Central memory CD8-positive, alpha-beta T cell (primary cell): ENCODE measurements at regions not wholly inside any gene's neighbourhood (a gene's known extent, or its start where the extent isn't known, plus 50 kb on each side); places are given as distances from the start of the nearest gene placed in this dataset.
"Not testable (repeated sequence)": the region's sequence is repeated elsewhere in the genome, so short reads cannot be mapped to it uniquely, and the experiment has no call there.

Source experiments
- ATAC-seq: fragments of 150-1000 bp; cut with Tn5 transposase; replicated peaks from 2 replicates; pipeline ENCODE4 v1.10.0; 2022; ENCODE audit warnings: mild to moderate bottlenecking, moderate FRiP score, moderate number of reproducible peaks; ENCODE audit not compliant: poor library complexity, severe bottlenecking; ENCODE audit errors: extremely low read depth
- DNase-seq, 2 donors: peaks; one replicate each; pipeline ENCODE4 v3.0.0; 2021; ENCODE audit warnings: low spot score in 2 of 2
- H3K27ac Mint-ChIP-seq: one replicate; pipeline ENCODE4 v1.8.0; 2022; ENCODE audit warnings: low read depth, mild to moderate bottlenecking, moderate library complexity, mixed read lengths
- H3K27me3 Mint-ChIP-seq: one replicate; pipeline ENCODE4 v1.8.0; 2022; ENCODE audit warnings: mixed read lengths
- H3K36me3 Mint-ChIP-seq: one replicate; pipeline ENCODE4 v1.8.0; 2022; ENCODE audit warnings: mild to moderate bottlenecking, moderate library complexity, mixed read lengths; ENCODE audit not compliant: insufficient read depth
- H3K4me1 Mint-ChIP-seq: one replicate; pipeline ENCODE4 v1.8.0; 2022; ENCODE audit warnings: mixed read lengths
- H3K4me3 Mint-ChIP-seq: one replicate; pipeline ENCODE4 v1.8.0; 2022; ENCODE audit warnings: mild to moderate bottlenecking, moderate library complexity, mixed read lengths
- H3K9me3 Mint-ChIP-seq: one replicate; pipeline ENCODE4 v1.8.0; 2022; ENCODE audit warnings: mixed read lengths

DNA sequence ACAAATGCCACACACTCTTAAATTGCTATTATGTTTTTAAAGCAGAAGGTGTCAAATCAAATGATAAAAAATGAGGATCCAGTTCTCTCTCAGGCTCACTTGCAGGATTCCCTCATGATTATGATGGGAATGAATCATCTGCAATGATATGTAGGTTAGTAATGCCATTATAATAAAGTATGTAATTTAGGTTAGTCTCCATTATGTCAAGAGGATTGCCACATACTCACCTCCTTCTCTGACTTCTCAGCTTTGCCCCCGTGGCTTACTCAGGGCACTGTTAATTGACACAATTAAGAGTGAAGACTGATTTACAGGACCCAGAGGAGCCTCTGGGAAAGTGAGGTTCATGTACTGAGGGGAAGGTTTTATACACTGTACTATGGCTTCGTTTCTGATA lies 591.7 kb upstream of the NRSN1 start:
- Mint-ChIP-seq H3K4me3 (no peak overlapping the region), H3K4me1 (no peaks in the 10 kb centered on the region), H3K27me3 (no peaks in the 10 kb centered on the region), H3K27ac (no peak overlapping the region), H3K36me3 (no peaks in the 10 kb centered on the region), H3K9me3 (peaks cover 9% of the 10 kb centered on the region)
- DNase-seq (no peak), ATAC-seq (no peak)

DNA sequence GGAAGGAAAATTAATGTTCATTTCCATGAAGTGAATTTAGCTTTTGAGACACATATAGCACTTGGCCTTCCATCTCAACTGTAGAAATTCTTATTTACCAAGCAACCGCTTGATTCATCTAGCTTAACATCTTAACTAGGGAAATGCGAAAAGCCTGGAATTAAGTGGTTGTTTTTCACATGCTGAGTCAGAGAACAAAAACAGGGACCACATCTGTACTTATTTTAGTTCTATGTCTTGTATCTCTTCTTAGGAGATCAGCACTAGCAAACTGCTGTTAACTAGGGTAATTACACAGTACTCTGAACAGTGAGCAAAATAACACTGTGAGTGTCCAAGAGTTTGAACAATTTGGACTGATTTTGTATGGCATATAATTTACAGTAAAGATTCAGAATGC lies 590.9 kb upstream of the NRSN1 start:
- H3K4me3 Mint-ChIP-seq = no peak overlapping the region
- H3K36me3 Mint-ChIP-seq = no peaks in the 10 kb centered on the region
- ATAC-seq (no peak), DNase-seq (no peak)
- H3K9me3 Mint-ChIP-seq = peaks cover 12% of the 10 kb centered on the region
- no peak overlapping the region for H3K27ac Mint-ChIP-seq
- H3K4me1 Mint-ChIP-seq = no peaks in the 10 kb centered on the region
- H3K27me3 Mint-ChIP-seq = no peaks in the 10 kb centered on the region

DNA sequence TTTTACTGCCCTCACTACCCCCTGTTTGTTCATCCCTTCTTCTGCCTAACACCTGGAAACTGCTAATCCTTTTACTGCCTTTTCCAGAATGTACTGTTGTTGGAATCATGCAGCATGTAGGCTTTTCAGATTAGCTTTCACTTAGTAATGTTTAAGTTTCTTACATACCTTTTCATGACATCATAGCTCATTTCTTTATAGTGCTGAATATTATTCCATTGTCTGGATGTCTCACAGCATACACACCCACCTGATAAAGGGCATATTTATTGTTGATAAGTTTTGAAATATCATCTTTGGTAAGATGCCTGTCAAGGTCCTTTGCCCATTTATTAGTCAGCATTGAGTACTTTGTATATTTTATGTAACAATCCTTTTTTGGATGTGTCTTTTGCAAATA lies 588.2 kb upstream of the NRSN1 start:
- H3K27me3 Mint-ChIP-seq = no peaks in the 10 kb centered on the region
- ATAC-seq (no peak), DNase-seq (no peak)
- H3K4me3 Mint-ChIP-seq = no peak overlapping the region
- peaks cover 14% of the 10 kb centered on the region for H3K9me3 Mint-ChIP-seq
- H3K4me1 Mint-ChIP-seq = no peaks in the 10 kb centered on the region
- H3K27ac Mint-ChIP-seq = no peak overlapping the region
- no peaks in the 10 kb centered on the region for H3K36me3 Mint-ChIP-seq

DNA sequence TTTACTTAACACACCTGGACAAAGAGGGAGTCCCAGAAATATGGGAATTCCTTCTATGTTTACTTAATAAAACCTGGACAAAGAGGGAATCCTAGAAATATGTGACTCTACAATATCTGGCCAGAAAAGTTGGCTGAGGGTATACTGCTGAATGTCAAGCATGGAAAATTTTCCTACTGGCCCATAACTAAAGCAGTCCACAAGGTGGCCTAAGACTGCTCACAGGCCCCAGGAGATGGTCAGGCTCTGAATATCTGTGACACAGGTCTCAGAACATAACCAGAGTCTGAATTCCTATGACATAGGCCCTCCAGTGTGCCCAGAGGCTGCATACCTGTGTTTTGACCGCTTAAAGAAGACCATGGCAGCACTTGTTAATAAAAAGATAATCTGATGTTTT lies 578.2 kb upstream of the NRSN1 start:
- Mint-ChIP-seq H3K27ac (no peak overlapping the region), H3K36me3 (no peaks in the 10 kb centered on the region), H3K9me3 (peaks cover 27% of the 10 kb centered on the region), H3K27me3 (no peaks in the 10 kb centered on the region), H3K4me3 (no peak overlapping the region), H3K4me1 (no peaks in the 10 kb centered on the region)
- DNase-seq (no peak), ATAC-seq (no peak)

DNA sequence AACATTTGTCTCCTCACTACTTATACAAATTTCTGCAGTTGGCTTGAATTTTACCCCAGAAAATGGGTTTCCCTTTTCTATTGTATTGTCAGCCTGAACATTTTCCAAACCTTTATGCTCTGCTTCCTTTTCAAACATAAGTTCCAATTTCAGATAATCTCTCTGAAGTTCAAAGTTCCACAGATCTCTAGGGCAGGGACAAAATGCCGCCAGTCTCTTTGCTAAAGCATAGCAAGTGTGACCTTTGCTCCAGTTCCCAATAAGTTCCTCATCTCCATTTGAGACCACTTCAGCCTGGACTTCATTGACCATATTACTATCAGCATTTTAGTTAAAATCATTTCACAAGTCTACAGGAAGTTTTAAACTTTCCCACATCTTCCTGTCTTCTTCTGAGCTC lies 571.1 kb upstream of the NRSN1 start:
- H3K36me3 Mint-ChIP-seq, H3K9me3 Mint-ChIP-seq, H3K4me3 Mint-ChIP-seq, H3K4me1 Mint-ChIP-seq, ATAC-seq, DNase-seq, H3K27ac Mint-ChIP-seq, H3K27me3 Mint-ChIP-seq: not testable (repeated sequence)

DNA sequence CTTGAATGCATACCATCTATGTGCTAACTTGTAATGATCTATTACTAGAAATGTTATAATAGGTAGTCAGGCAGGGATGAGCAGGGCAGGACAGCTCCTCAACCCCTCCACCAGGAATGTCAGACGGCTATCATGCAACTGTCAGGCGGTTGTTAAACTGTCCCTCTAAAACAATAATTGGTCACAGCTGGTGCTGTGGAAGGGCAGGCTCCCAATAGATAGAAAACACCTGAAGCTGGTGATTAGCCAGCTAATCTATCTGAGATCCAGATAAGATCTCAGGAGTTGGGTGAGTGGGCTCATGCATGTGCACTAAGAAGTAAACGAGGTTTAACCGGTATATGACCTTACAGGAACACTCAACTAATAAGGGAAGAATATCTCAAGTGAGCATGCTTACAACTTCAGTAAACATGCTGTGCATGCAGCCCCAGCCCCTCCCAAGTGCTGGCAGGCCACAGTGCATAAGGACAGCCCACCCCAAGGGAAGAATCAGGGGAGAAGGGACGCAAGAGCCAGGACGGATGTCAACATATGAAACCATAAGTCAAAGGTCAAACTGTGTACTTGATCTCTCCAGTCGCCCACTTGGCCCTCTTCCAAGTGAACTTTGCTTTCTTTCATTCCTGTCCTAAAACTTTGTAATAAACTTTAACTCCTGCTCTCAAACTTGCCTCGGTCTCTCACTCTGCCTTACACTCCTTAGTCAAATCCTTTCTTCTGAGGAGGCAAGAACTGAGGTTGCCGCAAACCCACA lies 566.2 kb upstream of the NRSN1 start:
- Mint-ChIP-seq H3K4me3 (no peak overlapping the region), H3K27ac (no peak overlapping the region), H3K27me3 (no peaks in the 10 kb centered on the region), H3K4me1 (no peaks in the 10 kb centered on the region), H3K36me3 (no peaks in the 10 kb centered on the region), H3K9me3 (peaks cover 16% of the 10 kb centered on the region)
- ATAC-seq = no peak
- DNase-seq = no peak

DNA sequence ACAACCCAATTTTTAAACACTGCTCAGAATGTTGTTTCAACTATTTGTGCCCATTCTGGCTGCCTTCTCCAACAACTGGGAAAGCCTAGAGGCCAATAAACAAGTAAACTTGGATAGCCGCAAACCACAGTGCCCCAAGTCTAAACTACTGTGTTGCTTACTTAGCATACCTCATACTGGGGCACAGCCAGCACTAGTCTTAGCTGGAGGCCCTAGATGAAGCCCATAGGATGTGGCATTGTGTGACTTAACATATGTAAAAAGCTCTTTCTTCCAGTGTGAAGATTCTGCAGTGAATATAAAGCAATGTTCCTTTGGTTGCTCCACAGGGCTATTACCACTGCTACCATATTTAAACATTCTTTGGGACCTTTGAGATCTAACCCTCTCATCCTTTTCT lies 564.3 kb upstream of the NRSN1 start:
- Mint-ChIP-seq H3K36me3 (no peaks in the 10 kb centered on the region), H3K9me3 (peaks cover 9% of the 10 kb centered on the region), H3K27me3 (no peaks in the 10 kb centered on the region), H3K4me1 (no peaks in the 10 kb centered on the region), H3K27ac (no peak overlapping the region), H3K4me3 (no peak overlapping the region)
- ATAC-seq (no peak), DNase-seq (no peak)

DNA sequence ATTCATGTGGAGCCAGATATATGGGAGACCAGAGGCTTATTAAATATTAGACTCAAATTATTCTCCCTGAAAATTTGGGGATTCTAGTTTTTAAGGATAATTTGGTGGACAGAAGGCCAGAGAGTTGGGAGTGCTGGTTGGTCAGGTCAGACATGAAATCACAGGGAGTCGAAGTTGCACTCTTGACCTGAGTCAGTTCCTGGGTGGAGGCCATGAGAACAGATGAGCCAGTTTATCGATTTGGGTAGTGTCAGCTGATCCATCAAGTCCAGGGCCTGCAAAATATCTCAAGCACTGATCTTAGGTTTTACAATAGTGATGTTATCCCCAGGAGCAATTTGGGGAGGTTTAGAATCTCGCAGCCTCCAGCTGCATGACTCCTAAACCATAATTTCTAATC lies 563.5 kb upstream of the NRSN1 start:
- no peak for DNase-seq
- Mint-ChIP-seq H3K36me3 (no peaks in the 10 kb centered on the region), H3K9me3 (peaks cover 12% of the 10 kb centered on the region), H3K4me3 (no peak overlapping the region), H3K4me1 (no peaks in the 10 kb centered on the region), H3K27ac (no peak overlapping the region), H3K27me3 (no peaks in the 10 kb centered on the region)
- no peak for ATAC-seq

DNA sequence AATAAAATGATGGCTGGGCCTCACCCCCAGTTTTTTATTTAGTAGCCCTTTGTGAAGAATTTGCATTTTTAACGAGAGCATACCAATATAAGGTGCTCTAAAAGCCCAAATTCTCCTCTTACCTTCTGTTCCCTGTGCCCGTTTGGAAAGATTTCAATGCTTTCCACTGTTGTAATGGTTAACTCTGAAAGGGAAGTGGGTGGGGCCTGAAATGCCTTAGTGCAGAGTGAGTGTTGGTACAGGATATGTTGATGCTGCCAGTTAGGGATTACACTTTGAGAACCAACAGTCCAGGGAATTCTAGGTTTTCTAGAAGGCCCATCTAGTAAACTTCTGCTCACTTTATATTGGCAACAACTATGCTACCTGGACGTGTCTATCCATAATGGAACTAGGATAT lies 562.7 kb upstream of the NRSN1 start:
- Mint-ChIP-seq H3K9me3 (peaks cover 20% of the 10 kb centered on the region), H3K36me3 (no peaks in the 10 kb centered on the region), H3K4me3 (no peak overlapping the region), H3K4me1 (no peaks in the 10 kb centered on the region), H3K27ac (no peak overlapping the region), H3K27me3 (no peaks in the 10 kb centered on the region)
- DNase-seq = no peak
- no peak for ATAC-seq

DNA sequence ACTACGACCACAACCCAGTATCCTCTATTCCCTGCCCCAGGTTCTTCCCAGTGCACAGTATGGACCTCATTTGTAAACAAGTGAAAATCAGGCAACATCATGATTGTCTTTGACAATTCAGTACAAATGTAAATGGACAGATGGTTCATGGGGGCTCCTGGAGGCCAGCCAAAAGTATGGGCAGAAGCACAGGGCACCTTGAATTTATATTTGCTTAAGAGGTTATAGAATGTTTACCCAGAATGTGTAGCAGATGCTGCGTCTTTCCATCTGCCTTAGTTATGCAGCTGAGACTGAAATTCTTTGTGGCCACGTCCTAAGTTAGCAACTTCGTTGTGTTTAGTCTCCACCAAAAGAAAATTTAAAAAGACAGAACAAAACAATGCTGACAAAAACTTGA lies 559.6 kb upstream of the NRSN1 start:
- Mint-ChIP-seq H3K36me3 (no peaks in the 10 kb centered on the region), H3K4me1 (no peaks in the 10 kb centered on the region), H3K9me3 (peaks cover 20% of the 10 kb centered on the region), H3K27me3 (no peaks in the 10 kb centered on the region), H3K4me3 (no peak overlapping the region), H3K27ac (no peak overlapping the region)
- ATAC-seq (no peak), DNase-seq (no peak)

DNA sequence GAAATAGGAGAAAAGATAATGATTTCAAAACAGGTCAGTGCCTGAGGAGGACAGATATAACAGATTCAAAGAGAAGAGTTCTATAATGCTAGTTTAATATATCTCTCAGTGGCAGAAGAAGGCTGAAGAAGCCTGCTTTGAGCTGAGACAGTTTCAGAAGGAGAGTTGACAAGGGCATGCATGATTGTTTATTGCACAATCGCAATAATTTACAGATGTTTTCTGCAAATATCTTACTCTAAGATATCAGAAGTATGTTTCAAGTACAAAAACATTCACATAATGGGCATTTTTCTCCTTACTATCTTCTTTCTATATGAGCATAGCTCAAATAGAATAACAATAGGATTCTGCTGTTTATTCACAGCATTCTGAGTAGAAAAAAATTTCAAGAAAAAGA lies 557.7 kb upstream of the NRSN1 start:
- peaks cover 17% of the 10 kb centered on the region for H3K9me3 Mint-ChIP-seq
- DNase-seq (no peak), ATAC-seq (no peak)
- no peaks in the 10 kb centered on the region for H3K27me3 Mint-ChIP-seq
- H3K4me1 Mint-ChIP-seq = no peaks in the 10 kb centered on the region
- no peak overlapping the region for H3K27ac Mint-ChIP-seq
- H3K4me3 Mint-ChIP-seq = no peak overlapping the region
- no peaks in the 10 kb centered on the region for H3K36me3 Mint-ChIP-seq

DNA sequence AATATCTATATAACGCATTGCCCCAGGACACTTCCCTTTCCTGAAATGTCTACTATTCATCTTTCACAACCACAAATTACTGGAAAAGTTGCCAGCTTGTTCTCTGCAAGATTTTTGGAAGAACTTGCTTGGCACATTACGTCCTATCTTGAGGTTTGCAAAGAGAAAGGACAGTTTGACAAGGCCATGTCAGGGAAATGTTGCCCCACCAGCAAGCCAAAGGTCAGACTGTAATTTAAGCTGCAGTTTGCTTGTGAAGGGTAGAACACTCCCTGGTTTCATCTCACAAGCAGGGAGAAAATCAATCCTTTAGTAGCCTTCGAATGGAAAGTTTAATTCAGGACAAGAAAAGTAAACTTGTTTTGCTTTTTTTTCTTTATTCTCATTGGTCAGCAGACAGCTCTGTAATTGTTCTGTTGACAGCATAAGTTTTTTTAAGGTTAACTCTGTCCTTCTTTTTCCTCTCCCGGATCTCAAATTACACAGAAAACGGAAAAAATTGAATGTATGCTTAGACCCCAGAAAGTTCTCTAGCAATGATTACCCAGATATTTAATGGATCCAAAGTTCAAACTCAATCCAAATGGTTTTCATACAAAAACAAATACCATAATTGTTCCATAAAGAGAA lies 541.8 kb upstream of the NRSN1 start:
- no peaks in the 10 kb centered on the region for H3K36me3 Mint-ChIP-seq
- no peak overlapping the region for H3K27ac Mint-ChIP-seq
- no peak overlapping the region for H3K4me3 Mint-ChIP-seq
- no peaks in the 10 kb centered on the region for H3K9me3 Mint-ChIP-seq
- no peaks in the 10 kb centered on the region for H3K27me3 Mint-ChIP-seq
- H3K4me1 Mint-ChIP-seq = no peaks in the 10 kb centered on the region
- DNase-seq (no peak), ATAC-seq (no peak)

DNA sequence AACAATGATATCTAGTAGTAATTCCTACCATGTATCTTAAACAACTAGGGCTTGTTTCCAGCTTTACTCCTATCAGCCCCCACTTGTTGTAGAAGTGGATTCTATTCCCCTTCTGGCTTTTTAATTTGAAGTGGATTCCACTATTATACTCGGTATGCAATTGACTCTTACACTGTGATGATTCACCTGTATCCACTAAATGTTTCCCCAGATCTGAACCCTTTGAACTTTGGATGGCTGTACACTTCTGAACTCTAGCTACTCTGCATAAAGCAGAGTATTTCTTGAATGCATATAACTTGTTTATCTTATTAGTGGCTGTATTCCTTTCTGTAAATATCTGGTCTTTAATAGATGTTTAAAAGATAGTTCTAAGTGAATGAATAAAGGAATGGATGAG lies 538.4 kb upstream of the NRSN1 start:
- H3K27ac Mint-ChIP-seq = no peak overlapping the region
- DNase-seq (no peak), ATAC-seq (no peak)
- no peaks in the 10 kb centered on the region for H3K36me3 Mint-ChIP-seq
- no peaks in the 10 kb centered on the region for H3K9me3 Mint-ChIP-seq
- H3K27me3 Mint-ChIP-seq = no peaks in the 10 kb centered on the region
- H3K4me1 Mint-ChIP-seq = no peaks in the 10 kb centered on the region
- H3K4me3 Mint-ChIP-seq = no peak overlapping the region
